ENCODE measurements at regions not wholly inside any gene's neighbourhood (a gene's known extent, or its start where the extent isn't known, plus 50 kb on each side); places are given as distances from the start of the nearest gene placed in this dataset.

DNA sequence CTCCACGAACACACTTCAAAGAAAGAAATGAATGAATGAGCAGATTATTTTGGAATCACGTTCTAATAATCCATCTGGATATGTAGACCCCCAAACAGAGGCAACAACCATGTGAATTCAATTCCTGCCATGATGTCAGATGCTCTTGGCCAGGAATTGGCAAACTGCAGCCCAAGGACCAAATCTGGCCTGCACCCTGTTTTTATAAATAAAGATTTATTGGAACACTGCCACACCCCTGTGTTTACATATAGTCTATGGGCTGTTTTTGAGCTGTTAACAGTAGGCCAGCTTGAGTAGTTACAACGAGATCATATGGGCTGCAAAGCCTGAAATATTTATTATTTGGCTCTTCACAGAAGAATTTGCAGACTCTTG, 336.0 kb upstream of the ZFHX3 start:
- TF ChIP-seq, protein P1, sequence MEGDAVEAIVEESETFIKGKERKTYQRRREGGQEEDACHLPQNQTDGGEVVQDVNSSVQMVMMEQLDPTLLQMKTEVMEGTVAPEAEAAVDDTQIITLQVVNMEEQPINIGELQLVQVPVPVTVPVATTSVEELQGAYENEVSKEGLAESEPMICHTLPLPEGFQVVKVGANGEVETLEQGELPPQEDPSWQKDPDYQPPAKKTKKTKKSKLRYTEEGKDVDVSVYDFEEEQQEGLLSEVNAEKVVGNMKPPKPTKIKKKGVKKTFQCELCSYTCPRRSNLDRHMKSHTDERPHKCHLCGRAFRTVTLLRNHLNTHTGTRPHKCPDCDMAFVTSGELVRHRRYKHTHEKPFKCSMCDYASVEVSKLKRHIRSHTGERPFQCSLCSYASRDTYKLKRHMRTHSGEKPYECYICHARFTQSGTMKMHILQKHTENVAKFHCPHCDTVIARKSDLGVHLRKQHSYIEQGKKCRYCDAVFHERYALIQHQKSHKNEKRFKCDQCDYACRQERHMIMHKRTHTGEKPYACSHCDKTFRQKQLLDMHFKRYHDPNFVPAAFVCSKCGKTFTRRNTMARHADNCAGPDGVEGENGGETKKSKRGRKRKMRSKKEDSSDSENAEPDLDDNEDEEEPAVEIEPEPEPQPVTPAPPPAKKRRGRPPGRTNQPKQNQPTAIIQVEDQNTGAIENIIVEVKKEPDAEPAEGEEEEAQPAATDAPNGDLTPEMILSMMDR (IDR thresholded peaks at IDR 0.05 in 8 of 11, conservative IDR thresholded peaks at IDR 0.05 in 3 of 11) = no peak
- TF ChIP-seq POLR2AphosphoS5 (IDR thresholded peaks at IDR 0.05) = no peak
- no peak for TF ChIP-seq POLR2A (IDR thresholded peaks at IDR 0.05)

Data from spleen (tissue), 7 donors.